GM06990 (cell line): ENCODE measurements at regions not wholly inside any gene's neighbourhood (a gene's known extent, or its start where the extent isn't known, plus 50 kb on each side); places are given as distances from the start of the nearest gene placed in this dataset.

Experiments used
- DNase-seq: peaks from one replicate; pipeline ENCODE4 v3.0.0-alpha.2; 2011; ENCODE audit not compliant: insufficient read length; ENCODE audit errors: extremely low read depth
- H3K27me3 ChIP-seq: replicated peaks from 2 replicates; pipeline ENCODE4 v1.6.0; 2011; ENCODE audit warnings: low read length; ENCODE audit not compliant: control insufficient read depth, insufficient read depth
- H3K36me3 ChIP-seq: 2 replicates; pipeline ENCODE4 v1.5.1; 2011; ENCODE audit warnings: low read length; ENCODE audit not compliant: control insufficient read depth, insufficient read depth
- H3K4me3 ChIP-seq: replicated peaks from 2 replicates; pipeline ENCODE4 v1.5.1; 2011; ENCODE audit warnings: low read depth, mild to moderate bottlenecking, control low read depth, low read length
- TF ChIP-seq, protein P1 (sequence below): IDR thresholded peaks from 2 replicates; pipeline ENCODE4 v1.5.1; 2011; ENCODE audit warnings: low read length, control low read depth, mild to moderate bottlenecking, inconsistent platforms; ENCODE audit not compliant: insufficient read depth, poor library complexity, severe bottlenecking

DNA sequence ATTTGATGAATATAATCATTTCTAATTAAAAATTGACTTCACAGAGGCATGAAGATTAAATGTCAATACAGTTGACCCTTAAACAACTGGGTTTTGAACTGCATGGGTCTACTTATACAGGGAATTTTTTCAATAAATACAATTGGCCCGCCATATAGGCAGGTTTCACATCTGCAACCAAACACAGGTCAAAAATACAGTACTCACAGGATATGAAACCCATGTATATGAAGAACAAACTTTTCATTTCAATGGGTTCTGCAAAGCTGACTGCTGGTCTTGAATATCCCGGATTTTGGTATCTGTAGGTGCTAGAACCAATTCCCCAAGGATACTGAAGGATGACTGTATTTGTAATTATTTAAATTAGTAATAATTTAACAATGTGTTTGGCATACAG lies 555.6 kb downstream of the EPHA4 start:
- TF ChIP-seq, protein P1, sequence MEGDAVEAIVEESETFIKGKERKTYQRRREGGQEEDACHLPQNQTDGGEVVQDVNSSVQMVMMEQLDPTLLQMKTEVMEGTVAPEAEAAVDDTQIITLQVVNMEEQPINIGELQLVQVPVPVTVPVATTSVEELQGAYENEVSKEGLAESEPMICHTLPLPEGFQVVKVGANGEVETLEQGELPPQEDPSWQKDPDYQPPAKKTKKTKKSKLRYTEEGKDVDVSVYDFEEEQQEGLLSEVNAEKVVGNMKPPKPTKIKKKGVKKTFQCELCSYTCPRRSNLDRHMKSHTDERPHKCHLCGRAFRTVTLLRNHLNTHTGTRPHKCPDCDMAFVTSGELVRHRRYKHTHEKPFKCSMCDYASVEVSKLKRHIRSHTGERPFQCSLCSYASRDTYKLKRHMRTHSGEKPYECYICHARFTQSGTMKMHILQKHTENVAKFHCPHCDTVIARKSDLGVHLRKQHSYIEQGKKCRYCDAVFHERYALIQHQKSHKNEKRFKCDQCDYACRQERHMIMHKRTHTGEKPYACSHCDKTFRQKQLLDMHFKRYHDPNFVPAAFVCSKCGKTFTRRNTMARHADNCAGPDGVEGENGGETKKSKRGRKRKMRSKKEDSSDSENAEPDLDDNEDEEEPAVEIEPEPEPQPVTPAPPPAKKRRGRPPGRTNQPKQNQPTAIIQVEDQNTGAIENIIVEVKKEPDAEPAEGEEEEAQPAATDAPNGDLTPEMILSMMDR = no peak
- Histone ChIP-seq H3K36me3 (no peaks in the 10 kb centered on the region), H3K27me3 (no peaks in the 10 kb centered on the region), H3K4me3 (no peak overlapping the region)
- no peak for DNase-seq

DNA sequence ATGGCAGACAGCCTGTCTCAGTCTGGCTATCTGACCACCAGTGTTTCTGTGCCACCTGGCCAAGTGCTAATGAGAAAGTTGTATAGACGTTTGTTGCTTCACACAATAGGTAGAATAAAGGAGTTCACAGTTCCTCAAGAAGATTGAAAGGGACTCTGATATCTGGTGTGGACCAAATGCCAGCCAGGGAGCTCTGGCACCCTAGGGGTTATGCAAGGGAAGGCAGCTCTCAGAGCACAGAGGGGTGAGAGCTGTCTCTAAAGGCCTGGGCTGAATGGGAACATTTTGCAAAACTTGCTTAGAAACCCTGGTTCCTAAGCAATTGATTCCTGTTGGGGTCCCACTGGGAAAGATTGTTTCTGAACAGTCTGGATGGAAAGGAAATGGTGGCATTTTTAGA lies 553.8 kb downstream of the EPHA4 start:
- DNase-seq = no peak
- Histone ChIP-seq H3K27me3 (no peaks in the 10 kb centered on the region), H3K4me3 (no peak overlapping the region), H3K36me3 (no peaks in the 10 kb centered on the region)
- TF ChIP-seq, protein P1 = no peak

DNA sequence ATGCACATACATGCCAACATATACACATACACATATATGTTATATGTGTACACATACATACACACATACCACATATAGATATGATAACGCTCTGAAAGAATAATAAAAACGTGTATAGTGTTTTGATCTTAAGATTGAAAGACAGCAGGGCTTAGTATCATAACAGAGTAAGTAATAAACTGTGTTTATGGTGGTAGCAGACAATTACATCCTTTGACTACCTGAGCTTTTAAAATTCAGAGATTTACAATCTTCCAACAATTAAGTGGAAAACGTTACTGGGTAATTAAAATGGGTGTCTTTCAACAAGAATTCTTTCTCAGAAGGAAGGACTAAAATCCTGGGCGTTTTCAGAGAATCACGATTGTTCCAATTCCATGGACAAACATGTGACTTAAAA lies 552.4 kb downstream of the EPHA4 start:
- DNase-seq = no peak
- TF ChIP-seq, protein P1 = no peak
- Histone ChIP-seq H3K36me3 (no peaks in the 10 kb centered on the region), H3K4me3 (no peak overlapping the region), H3K27me3 (no peaks in the 10 kb centered on the region)

DNA sequence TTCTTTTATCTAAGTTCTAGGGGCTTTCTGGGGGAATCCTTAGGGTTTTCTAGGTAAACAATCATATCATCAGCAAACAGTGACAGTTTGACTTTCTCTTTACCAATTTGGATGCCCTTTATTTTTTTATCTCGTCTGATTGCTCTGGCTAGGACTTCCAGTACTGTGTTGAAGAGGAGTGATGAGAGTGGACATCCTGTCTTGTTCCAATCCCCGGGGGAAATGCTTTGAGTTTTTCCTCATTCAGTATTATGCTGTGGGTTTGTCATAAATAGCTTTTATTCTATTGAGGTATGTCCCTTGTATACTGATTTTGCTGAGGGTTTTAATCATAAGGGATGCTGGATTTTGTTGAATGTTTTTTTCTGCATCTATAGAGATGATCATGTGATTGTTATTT lies 549.5 kb downstream of the EPHA4 start:
- Histone ChIP-seq H3K4me3 (no peak overlapping the region), H3K27me3 (no peaks in the 10 kb centered on the region), H3K36me3 (no peaks in the 10 kb centered on the region)
- no peak for DNase-seq
- TF ChIP-seq, protein P1 = no peak

DNA sequence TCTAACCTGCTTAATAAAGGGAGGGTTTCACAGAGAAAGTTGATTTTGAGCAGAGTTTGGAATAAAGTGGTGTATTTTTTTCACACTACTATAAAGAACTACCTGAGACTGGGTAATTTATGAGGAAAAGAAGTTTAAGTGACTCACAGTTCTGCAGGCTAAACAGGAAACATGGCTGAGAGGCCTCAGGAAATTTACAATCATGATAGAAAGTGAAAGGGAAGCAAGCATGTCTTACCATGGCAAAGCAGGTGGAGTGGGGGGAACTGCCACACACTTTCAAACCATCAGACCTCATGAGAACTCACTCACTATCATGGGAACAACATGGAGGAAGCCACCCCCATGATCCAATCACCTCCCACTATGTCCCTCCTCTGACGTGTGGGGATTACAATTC lies 546.7 kb downstream of the EPHA4 start:
- H3K36me3 ChIP-seq = no peaks in the 10 kb centered on the region
- no peak for DNase-seq
- H3K27me3 ChIP-seq = no peaks in the 10 kb centered on the region
- no peak overlapping the region for H3K4me3 ChIP-seq
- TF ChIP-seq, protein P1 = no peak

DNA sequence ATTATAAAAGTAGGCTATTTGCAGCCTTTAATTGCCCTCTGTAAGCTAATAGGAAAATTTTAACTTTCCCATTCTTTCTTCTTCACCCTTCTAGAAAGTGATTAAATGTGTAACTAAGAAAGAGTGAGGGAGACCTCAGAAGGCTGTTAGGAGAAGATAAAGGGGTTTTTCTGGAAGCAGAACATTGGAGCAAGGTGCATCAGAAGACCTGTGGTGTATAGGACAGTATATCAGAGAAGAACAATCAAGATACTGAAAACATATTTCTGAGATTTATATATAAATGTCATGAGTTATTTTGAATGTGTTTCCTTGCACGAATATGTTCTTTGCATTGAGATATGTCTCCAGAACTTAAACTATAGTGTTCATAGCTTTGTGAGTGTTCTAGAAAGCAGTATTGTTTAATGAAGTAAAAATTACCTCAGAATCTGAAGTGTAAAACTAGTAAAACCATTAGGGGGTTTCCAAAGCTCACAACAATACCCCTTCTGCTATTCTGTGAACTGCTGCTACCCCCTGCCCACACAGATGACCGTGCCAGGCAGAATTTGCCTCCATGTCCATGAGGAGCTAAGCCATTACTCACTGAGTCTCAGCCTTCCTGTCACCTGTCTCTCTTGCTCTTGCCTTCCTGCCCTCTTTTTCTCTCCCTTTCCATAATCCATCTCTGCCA lies 537.9 kb downstream of the EPHA4 start:
- Histone ChIP-seq H3K27me3 (no peaks in the 10 kb centered on the region), H3K4me3 (no peak overlapping the region), H3K36me3 (no peaks in the 10 kb centered on the region)
- TF ChIP-seq, protein P1 = no peak
- no peak for DNase-seq
